Right lobe of liver (tissue), 4 donors: ENCODE measurements at regions not wholly inside any gene's neighbourhood (a gene's known extent, or its start where the extent isn't known, plus 50 kb on each side); places are given as distances from the start of the nearest gene placed in this dataset.

ENCODE experiments used
- POLR2A ChIP-seq: fragments of 450-650 bp; IDR thresholded peaks from one replicate; pipeline ENCODE4 v1.6.1; 2017; ENCODE audit warnings: antibody characterized with exemption, mild to moderate bottlenecking
- TF ChIP-seq, protein P1 (sequence below), 4 donors: fragments of 200-600 bp in 3 of 4; fragments of 450-650 bp in 1 of 4; IDR thresholded peaks; one replicate each; pipeline versions ENCODE4 v1.5.1 to v1.8.0; 2016 to 2022; ENCODE audit warnings: antibody characterized with exemption in 4 of 4, mild to moderate bottlenecking in 2 of 4
- donor health status: DM: no; HTN: no; CAD: no.
- donor health status: DM: no; HTN: no; CAD: no.
- donor health status: DM: no; HTN: yes; CAD: no.

DNA sequence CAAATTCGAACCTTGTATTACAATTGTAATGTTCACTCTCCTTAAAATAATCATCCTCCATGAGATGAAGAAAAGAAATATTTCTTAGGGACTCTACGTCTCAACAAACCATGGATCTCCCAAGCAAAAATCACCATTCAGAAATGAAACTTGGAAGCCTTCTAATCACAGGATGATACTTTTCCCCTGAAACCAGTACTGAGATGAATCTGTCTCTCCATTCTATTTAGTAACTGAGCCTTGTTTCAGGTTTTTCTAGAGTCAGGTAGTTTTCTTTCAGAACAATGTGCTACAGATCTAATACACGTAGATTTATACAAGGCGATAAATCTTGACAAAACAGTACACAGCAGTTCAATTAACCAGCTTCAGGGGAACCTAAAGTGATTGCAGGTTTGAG is 660.1 kb upstream of the CBLB start:
- TF ChIP-seq, protein P1, sequence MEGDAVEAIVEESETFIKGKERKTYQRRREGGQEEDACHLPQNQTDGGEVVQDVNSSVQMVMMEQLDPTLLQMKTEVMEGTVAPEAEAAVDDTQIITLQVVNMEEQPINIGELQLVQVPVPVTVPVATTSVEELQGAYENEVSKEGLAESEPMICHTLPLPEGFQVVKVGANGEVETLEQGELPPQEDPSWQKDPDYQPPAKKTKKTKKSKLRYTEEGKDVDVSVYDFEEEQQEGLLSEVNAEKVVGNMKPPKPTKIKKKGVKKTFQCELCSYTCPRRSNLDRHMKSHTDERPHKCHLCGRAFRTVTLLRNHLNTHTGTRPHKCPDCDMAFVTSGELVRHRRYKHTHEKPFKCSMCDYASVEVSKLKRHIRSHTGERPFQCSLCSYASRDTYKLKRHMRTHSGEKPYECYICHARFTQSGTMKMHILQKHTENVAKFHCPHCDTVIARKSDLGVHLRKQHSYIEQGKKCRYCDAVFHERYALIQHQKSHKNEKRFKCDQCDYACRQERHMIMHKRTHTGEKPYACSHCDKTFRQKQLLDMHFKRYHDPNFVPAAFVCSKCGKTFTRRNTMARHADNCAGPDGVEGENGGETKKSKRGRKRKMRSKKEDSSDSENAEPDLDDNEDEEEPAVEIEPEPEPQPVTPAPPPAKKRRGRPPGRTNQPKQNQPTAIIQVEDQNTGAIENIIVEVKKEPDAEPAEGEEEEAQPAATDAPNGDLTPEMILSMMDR (IDR thresholded peaks at IDR 0.05) = no peak
- TF ChIP-seq POLR2A = no peak
